H1 (cell line): ENCODE measurements at regions not wholly inside any gene's neighbourhood (a gene's known extent, or its start where the extent isn't known, plus 50 kb on each side); places are given as distances from the start of the nearest gene placed in this dataset.

Source experiments
- BACH1 ChIP-seq: IDR thresholded peaks from 2 replicates; pipeline ENCODE4 v1.6.1; 2012; ENCODE audit warnings: low read length, improper control_type of control experiment
- CREB1 ChIP-seq: IDR thresholded peaks from 2 replicates; pipeline ENCODE4 v1.6.1; 2012; ENCODE audit warnings: inconsistent platforms
- EGR1 ChIP-seq: IDR thresholded peaks from 2 replicates; pipeline ENCODE4 v1.6.1; 2011; ENCODE audit warnings: low read depth, low read length, borderline replicate concordance
- EP300 ChIP-seq, 2 experiments: IDR thresholded peaks; 1 replicate in 1 of 2; 2 replicates in 1 of 2; pipeline ENCODE4 v1.6.1; 2011 to 2012; ENCODE audit warnings: low read depth in 2 of 2, low read length in 2 of 2, mild to moderate bottlenecking in 2 of 2, borderline replicate concordance in 1 of 2, inconsistent platforms in 1 of 2, moderate library complexity in 1 of 2
- EZH2 ChIP-seq: fragments of 200-600 bp; sonication (generic); IDR thresholded peaks from 2 replicates; pipeline ENCODE4 v1.7.1; 2012; ENCODE audit warnings: low read depth, mild to moderate bottlenecking, moderate library complexity, low read length, inconsistent platforms; ENCODE audit not compliant: severe bottlenecking
- HDAC2 ChIP-seq, 2 experiments: fragments of 300-600 bp in 1 of 2; sonication (generic) in 1 of 2; IDR thresholded peaks; 2 replicates each; pipeline ENCODE4 v1.6.1; 2011 to 2012; ENCODE audit warnings: low read depth in 2 of 2, low read length in 2 of 2, mild to moderate bottlenecking in 2 of 2, moderate library complexity in 2 of 2, borderline replicate concordance in 1 of 2, inconsistent platforms in 1 of 2
- PHF8 ChIP-seq: fragments of 200-600 bp; sonication (generic); conservative IDR thresholded peaks from 2 replicates; pipeline ENCODE4 v1.7.1; 2012; ENCODE audit warnings: low read depth, mild to moderate bottlenecking, inconsistent platforms, low read length, moderate library complexity
- POLR2A ChIP-seq, 2 experiments: IDR thresholded peaks; 1 replicate in 1 of 2; 2 replicates in 1 of 2; pipeline ENCODE4 v1.6.1; 2011; ENCODE audit warnings: low read depth in 2 of 2, low read length in 2 of 2, mild to moderate bottlenecking in 2 of 2; ENCODE audit errors: control extremely low read depth in 1 of 2
- POLR2AphosphoS5 ChIP-seq: IDR thresholded peaks from 2 replicates; pipeline ENCODE4 v1.6.1; 2011; ENCODE audit warnings: low read depth, low read length
- SIN3A ChIP-seq, 2 experiments: IDR thresholded peaks in 1 of 2; conservative IDR thresholded peaks in 1 of 2; 2 replicates each; pipeline ENCODE4 v1.6.1; 2011 to 2012; ENCODE audit warnings: low read length in 2 of 2, improper control_type of control experiment in 1 of 2, low read depth in 1 of 2, mild to moderate bottlenecking in 1 of 2
- TAF1 ChIP-seq: IDR thresholded peaks from 2 replicates; pipeline ENCODE4 v1.6.1; 2011; ENCODE audit warnings: mild to moderate bottlenecking, low read depth, low read length
- TF ChIP-seq, protein P1 (sequence below), 3 experiments: IDR thresholded peaks; 1 replicate in 2 of 3; 2 replicates in 1 of 3; pipeline versions ENCODE4 v1.5.1 to v1.6.1; 2011; ENCODE audit warnings: low read length in 3 of 3, mild to moderate bottlenecking in 3 of 3, inconsistent platforms in 2 of 3, low read depth in 1 of 3, moderate library complexity in 1 of 3; ENCODE audit not compliant: insufficient read depth in 1 of 3; ENCODE audit errors: control extremely low read depth in 1 of 3
- TF ChIP-seq, protein P2 (sequence below): IDR thresholded peaks from 2 replicates; pipeline ENCODE4 v1.6.1; 2011; ENCODE audit warnings: low read length, improper control_type of control experiment

DNA sequence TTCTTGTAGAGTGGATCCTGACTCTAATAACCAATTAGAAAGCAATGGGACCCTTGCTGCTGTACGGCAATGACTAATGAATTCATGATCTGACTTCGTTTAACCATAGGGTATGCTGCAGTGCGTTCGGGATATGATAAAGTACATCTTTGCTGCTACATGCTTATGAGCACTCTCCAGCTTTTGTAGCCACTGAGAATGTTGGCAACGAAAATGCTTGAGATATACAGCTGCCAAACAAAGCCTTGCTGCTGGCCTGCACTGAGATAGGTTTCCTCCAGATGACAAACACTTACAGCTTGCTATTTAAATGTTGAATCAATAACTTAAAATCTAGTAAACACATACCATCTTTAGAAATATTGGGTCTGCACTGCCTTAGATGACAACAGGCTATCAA is 372.4 kb upstream of the SLC8A1 start:
- TF ChIP-seq, protein P1, sequence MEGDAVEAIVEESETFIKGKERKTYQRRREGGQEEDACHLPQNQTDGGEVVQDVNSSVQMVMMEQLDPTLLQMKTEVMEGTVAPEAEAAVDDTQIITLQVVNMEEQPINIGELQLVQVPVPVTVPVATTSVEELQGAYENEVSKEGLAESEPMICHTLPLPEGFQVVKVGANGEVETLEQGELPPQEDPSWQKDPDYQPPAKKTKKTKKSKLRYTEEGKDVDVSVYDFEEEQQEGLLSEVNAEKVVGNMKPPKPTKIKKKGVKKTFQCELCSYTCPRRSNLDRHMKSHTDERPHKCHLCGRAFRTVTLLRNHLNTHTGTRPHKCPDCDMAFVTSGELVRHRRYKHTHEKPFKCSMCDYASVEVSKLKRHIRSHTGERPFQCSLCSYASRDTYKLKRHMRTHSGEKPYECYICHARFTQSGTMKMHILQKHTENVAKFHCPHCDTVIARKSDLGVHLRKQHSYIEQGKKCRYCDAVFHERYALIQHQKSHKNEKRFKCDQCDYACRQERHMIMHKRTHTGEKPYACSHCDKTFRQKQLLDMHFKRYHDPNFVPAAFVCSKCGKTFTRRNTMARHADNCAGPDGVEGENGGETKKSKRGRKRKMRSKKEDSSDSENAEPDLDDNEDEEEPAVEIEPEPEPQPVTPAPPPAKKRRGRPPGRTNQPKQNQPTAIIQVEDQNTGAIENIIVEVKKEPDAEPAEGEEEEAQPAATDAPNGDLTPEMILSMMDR (IDR thresholded peaks at IDR 0.05; ENCODE audit: control extremely low read depth in 1 of 3, insufficient read depth in 1 of 3, low read depth in 1 of 3, low read length in 3 of 3) = no peak
- TF ChIP-seq POLR2A (IDR thresholded peaks at IDR 0.05; ENCODE audit: control extremely low read depth in 1 of 2, low read depth in 2 of 2, low read length in 2 of 2) (no peak), POLR2AphosphoS5 (no peak), CREB1 (no peak), BACH1 (no peak), SIN3A (conservative IDR thresholded peaks at IDR 0.05 in 1 of 2, IDR thresholded peaks at IDR 0.05 in 1 of 2; ENCODE audit: low read depth in 1 of 2, low read length in 2 of 2) (no peak), EP300 (IDR thresholded peaks at IDR 0.05; ENCODE audit: borderline replicate concordance in 1 of 2, low read depth in 2 of 2, low read length in 2 of 2) (no peak), EZH2 (no peak), TAF1 (no peak), PHF8 (no peak), HDAC2 (IDR thresholded peaks at IDR 0.05; ENCODE audit: borderline replicate concordance in 1 of 2, low read depth in 2 of 2, low read length in 2 of 2) (no peak), EGR1 (no peak)
- TF ChIP-seq, protein P2, sequence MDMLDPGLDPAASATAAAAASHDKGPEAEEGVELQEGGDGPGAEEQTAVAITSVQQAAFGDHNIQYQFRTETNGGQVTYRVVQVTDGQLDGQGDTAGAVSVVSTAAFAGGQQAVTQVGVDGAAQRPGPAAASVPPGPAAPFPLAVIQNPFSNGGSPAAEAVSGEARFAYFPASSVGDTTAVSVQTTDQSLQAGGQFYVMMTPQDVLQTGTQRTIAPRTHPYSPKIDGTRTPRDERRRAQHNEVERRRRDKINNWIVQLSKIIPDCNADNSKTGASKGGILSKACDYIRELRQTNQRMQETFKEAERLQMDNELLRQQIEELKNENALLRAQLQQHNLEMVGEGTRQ = no peak
